NCI-H1417 treated with DMSO at 0.1 percent for 48 hours (cell line): ENCODE measurements at regions not wholly inside any gene's neighbourhood (a gene's known extent, or its start where the extent isn't known, plus 50 kb on each side); places are given as distances from the start of the nearest gene placed in this dataset.

Experiments used
- DNase-seq: peaks from one replicate; lab custom pipeline; 2025; lab: John Stamatoyannopoulos, UW

- no peak for DNase-seq
These were observed 63.4 kb upstream of the NCOR2 start for GRCh38 chr12:124630791-124631313.

DNA sequence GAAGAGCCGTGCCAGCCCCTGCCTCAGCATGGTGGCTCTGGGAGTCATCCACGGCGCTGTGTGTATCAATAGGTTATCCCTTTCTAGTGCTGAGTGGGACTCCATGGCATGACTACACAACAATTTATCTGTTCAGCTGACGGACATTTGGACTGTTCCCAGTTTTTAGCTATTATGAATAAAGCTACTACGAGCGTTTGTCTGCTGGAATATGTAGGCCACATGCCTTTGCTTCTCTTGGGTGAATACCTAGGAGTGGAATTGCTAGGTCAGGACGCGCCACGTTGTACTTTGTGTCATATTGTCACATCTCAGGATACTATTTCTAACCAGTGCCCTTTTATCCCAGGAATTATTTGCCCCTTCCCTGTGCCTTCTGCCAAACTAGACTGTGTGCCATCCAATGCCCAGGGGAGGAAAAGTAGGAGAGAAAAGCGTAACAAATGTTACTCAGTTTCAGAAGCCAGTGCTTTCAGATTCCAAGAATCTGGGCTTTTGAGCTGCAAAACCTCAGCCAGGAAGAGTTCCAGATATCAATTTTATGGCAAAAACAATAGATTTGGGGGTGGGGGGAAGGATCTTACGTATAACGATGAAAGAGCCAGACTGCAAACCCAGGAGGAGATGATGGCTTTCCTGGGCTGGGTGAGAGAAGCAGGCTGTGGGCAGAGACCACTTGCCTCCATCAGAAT is 62.5 kb upstream of the NCOR2 start:
- no peak for DNase-seq

- no peak for DNase-seq
These were observed 61.7 kb upstream of the NCOR2 start for GRCh38 chr12:124629117-124629516.

DNA sequence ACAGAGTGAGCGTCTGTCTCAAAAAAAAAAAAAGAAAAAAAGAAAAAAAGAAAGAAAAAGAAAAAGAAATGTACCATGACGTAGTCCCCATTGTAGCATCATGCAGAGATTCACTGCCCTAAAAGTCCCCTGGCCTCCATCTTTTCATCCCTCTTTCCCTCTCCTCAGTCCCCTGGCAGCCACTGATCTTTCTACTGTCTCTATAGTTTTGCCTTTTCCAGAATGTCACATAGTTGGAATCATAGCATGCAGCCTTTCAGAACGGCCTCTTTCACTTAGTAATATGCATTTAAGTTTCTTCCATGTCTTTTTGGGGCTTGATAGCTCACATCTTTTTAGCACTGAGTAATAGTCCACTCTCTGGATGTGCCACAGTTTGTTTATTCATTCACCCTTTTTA is 60.5 kb upstream of the NCOR2 start:
- no peak for DNase-seq

DNA sequence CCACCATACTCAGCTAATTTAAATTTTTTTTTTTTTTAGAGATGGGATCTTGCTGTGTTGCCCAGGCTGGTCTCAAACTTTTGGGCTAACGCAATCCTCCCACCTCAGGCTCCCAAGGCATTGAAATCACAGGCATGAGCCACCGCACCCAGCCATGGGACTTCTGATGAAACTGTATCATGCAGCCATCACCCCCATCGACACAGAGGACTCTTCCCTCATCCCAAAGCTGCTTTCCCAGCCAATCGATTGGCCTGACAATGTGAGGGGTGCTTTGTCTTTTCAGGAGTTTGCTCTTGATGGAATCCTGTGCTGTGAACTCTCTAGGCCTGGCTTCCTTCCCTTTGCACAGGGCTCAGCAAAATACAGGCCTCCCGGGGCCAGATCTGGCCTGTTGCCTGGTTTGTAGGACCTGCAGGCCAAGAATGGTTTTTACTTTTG is 59.6 kb upstream of the NCOR2 start:
- no peak for DNase-seq

DNA sequence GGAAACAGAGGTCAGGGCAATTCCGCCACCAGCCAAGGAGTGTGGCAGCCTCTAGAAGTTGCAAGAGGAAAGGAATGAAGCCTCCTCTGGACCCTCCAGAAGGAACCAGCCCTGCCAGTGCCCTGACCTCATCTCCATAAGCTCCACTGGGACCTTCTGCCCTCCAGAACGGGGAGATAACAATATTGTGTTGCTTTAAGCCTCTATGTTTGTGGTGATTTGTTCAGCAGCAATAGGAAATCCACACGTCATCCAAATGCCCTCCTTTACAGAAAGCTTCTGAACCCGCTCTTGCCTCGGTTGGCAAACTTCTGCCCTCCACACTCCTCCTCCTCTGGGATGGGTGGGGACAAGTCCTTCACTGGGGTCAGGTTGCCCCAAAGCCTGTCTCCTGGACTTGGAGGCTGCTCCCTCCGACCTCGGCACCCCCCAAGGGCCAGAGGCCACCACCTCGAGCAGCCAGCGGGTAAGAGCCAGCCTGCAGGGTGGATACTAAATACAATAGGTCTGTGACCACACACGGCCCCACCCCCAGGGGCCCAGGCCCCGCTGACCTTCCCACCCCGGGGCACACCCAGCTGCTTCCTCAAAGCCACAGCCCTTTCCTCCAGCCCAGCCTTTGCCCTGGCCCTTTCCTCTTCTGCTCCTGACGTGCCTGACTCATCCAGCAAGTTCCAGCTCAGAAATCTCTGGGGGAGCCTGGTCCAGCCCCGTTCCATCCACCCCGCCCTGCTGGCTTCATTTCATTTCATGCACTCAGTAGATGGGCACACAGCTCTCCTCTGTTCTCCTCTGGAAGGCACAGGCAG is 58.7 kb upstream of the NCOR2 start:
- DNase-seq, result no peak

DNA sequence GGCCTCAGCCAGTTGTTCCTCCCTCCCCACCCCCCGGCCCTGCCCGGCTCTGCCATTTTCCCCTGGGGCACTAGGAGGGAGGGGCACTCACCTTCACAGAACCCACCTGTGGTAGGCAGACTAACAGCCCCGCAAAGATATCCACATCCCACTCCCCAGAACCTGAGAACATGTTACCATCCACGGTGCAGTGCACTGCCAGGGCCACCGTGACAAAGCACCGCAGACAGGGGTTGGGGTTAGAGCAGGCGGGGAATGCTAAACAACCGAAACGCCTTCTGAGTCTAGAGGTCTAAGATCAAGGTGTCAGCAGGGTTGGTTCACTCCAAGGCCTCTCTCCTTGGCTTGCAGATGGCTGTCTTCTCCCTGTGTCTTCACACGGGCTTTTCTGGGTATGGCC is 57.4 kb upstream of the NCOR2 start:
- DNase-seq, result no peak

DNA sequence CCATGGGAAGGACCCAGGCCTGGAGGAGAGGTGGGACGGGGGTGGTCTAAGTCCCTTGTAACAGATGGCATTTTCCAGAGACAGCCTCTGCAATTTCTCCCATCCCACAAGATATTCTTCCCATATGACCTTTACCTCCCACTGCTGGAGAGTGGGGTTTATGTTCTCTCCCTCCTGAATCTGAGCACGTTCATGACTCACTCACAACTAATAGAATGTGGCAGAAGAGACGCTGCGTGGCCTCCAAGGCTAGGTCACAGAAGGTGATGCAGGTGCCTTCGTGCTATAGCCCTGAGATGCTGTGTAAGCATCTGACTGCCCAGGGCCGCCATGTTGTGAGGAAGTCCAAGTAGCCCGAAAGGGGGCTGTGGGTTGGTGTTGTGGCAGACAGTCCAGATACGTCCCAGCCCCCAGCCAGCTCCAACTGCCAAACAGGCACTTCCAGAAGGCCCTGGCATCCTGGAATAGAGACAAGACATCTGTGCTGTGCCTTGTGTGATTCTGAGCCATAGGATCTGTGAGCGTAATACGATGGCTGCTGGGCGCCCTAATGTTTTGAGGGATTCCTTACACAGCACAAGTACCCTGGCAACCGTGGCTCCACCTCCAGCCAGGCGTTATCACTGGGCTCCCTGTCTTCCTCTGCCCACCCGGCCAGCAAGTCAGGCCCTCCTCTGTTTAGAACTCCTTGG is 56.1 kb upstream of the NCOR2 start:
- no peak for DNase-seq

DNA sequence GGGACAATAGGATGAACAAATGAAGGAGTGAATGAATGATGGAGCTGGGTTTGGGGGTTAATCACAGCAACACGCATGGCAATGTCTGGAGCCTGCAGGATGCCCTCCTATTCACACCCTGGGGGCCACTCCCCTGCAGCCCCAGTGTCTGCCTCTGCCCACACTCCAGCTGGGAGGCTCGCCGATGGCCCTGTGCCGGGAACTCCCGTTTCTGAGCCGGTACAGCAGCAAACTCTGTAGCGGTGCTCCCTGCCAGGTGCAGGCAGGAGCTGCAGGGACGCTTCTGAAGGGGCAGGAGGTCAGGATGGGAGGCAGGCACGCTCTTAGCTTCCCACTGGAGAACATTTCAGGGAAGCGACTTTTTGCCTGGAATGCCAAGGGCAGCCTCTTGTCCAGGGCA is 55.4 kb upstream of the NCOR2 start:
- DNase-seq, result no peak

GRCh38 chr12:124622331-124622730 is 54.9 kb upstream of the NCOR2 start:
- DNase-seq, result no peak

DNA sequence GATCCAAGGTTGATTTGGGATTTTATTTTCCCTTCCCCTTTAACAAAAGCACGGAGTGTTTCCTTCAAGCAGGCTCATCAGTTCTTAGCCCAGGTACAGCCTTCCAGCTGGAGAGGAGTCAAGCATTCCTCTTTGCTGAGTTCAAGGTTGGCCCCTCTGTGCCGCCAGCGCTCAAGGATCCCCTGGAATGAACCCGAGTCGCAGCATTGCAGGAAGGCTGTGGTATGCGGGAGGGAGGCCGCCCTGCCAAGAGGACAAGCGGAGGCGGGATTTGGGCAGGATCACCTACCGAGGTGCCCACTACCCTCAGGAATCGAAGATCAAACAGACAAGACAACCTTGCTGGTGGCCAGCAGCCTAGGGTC is 53.9 kb upstream of the NCOR2 start:
- no peak for DNase-seq

- no peak for DNase-seq
These were observed 53.3 kb upstream of the NCOR2 start for GRCh38 chr12:124620606-124621295.

GRCh38 chr12:124618291-124618902 is 51.0 kb upstream of the NCOR2 start:
- DNase-seq, result no peak

- DNase-seq, result no peak
These were observed 50.2 kb upstream of the NCOR2 start for GRCh38 chr12:124617615-124618014.
